ENCODE measurements at regions not wholly inside any gene's neighbourhood (a gene's known extent, or its start where the extent isn't known, plus 50 kb on each side); places are given as distances from the start of the nearest gene placed in this dataset.
"Not testable (repeated sequence)": the region's sequence is repeated elsewhere in the genome, so short reads cannot be mapped to it uniquely, and the experiment has no call there.

- H3K4me3 ChIP-seq (ENCODE audit: low read depth, low read length): no peak overlapping the region
- CTCF ChIA-PET: no interaction called here
- POLR2A ChIA-PET: interaction anchor here (0.5 kb wide), 1 partner anchor 729 kb away, joined by 4 read pairs; no protein-coding TSS in a partner anchor
- no peak for TF ChIP-seq CTCF (IDR thresholded peaks at IDR 0.05; ENCODE audit: insufficient read depth, low read length, missing control alignments)
- DNase-seq (ENCODE audit: low read depth, low spot score): no peak
These were observed 203.0 kb upstream of the KLF8 start for GRCh38 chrX:56029188-56029587.

DNA sequence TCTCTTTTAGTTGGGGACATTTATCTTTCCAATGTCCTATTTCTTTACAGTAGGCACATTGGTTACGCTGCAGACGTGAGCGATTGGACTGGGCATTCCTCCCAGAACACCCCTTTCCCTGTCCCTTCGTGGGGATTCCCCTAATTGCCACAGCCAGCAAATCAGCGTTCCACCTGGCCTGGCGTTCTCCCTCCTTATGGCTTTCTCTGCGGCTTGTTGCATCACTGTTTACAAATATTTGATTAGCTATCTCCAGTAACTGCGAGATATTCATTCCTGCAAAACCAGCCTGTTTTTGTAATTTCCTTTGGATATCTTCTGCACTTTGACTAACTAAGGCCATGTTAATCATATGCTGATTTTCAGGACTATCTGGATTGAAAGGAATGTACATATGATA, 202.5 kb upstream of the KLF8 start:
- CTCF ChIA-PET: no interaction called here
- no peak for TF ChIP-seq CTCF (IDR thresholded peaks at IDR 0.05; ENCODE audit: insufficient read depth, low read length, missing control alignments)
- POLR2A ChIA-PET: no interaction called here
- no peak for DNase-seq (ENCODE audit: low read depth, low spot score)
- no peak overlapping the region for H3K4me3 ChIP-seq (ENCODE audit: low read depth, low read length)

DNA sequence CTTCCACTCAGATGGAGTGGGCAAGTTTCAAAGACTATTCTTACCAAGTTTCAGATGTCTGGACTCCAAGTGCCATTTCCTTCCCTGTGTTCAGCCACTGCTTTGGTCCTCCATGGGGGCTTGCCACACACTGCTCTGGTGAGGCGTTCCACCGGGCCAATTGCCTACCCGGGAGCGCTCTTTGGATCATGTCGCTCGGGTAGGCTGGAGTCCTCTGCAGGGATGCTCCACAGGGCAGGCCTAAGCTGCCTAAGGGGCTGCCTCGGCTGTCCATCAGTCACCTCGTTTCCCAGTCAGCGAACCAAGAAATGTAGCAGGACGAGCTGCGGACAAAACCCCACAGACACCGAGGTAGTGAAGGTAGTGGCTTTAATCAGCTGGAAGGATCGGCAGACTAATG, 200.7 kb upstream of the KLF8 start:
- ChIA-PET POLR2A (no interaction called here), CTCF (no interaction called here)
- TF ChIP-seq CTCF (IDR thresholded peaks at IDR 0.05; ENCODE audit: insufficient read depth, low read length, missing control alignments): no peak
- DNase-seq (ENCODE audit: low read depth, low spot score): no peak
- H3K4me3 ChIP-seq (ENCODE audit: low read depth, low read length): no peak overlapping the region

DNA sequence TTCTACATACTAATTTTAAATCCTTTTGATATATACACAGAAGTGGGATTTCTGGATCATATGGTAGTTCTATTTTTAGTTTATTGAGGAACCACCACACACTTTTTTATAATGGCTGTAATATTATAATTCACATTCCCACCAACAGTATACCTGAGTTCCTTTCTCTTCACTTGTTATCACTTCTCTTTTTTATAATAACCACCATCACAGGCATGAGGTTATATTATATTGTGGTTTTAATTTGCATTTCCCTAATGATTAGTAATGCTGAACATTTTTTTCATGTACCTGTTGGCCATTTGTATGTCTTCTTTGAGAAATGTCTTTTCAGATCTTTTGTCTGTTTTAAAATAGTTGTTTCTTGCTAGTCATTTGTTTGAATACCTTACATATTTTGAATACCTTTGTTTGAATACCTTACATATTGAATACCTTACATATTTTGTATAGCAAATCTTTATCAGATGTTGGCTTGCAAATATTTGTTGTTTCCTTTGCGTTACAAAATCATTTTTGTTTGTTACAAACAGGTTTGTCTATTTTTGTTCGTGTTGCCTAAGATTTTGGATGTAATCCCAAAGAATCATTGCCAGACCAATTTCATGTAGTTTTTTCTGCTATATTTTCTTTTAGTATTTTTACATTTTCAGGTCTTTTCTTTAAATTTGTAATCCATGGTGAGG, 198.5 kb upstream of the KLF8 start:
- POLR2A ChIA-PET: no interaction called here
- CTCF ChIA-PET: no interaction called here
- no peak overlapping the region for H3K4me3 ChIP-seq (ENCODE audit: low read depth, low read length)
- no peak for DNase-seq (ENCODE audit: low read depth, low spot score)
- no peak for TF ChIP-seq CTCF (IDR thresholded peaks at IDR 0.05; ENCODE audit: insufficient read depth, low read length, missing control alignments)

- DNase-seq (ENCODE audit: low read depth, low spot score); CTCF ChIA-PET; H3K4me3 ChIP-seq (ENCODE audit: low read depth, low read length); POLR2A ChIA-PET: not testable (repeated sequence)
These were observed 179.4 kb upstream of the KLF8 start for GRCh38 chrX:56052673-56053330.

- no peak for DNase-seq (ENCODE audit: low read depth, low spot score)
- no peak for TF ChIP-seq CTCF (IDR thresholded peaks at IDR 0.05; ENCODE audit: insufficient read depth, low read length, missing control alignments)
- ChIA-PET CTCF (no interaction called here), POLR2A (no interaction called here)
- H3K4me3 ChIP-seq (ENCODE audit: low read depth, low read length): no peak overlapping the region
These were observed 174.8 kb upstream of the KLF8 start for GRCh38 chrX:56057325-56057724.

GRCh38 chrX:56066016-56066415, 166.1 kb upstream of the KLF8 start:
- CTCF ChIA-PET: no interaction called here
- no peak overlapping the region for H3K4me3 ChIP-seq (ENCODE audit: low read depth, low read length)
- POLR2A ChIA-PET: no interaction called here
- DNase-seq (ENCODE audit: low read depth, low spot score): no peak
- TF ChIP-seq CTCF (IDR thresholded peaks at IDR 0.05; ENCODE audit: insufficient read depth, low read length, missing control alignments): no peak

Measured in AG04449 (cell line).